Endothelial cell (in vitro differentiated cells): ENCODE measurements at regions not wholly inside any gene's neighbourhood (a gene's known extent, or its start where the extent isn't known, plus 50 kb on each side); places are given as distances from the start of the nearest gene placed in this dataset.

Source experiments
- DNase-seq: peaks from one replicate; pipeline ENCODE4 v3.0.0; 2021; ENCODE audit warnings: low spot score
- H3K27ac Mint-ChIP-seq: one replicate; pipeline ENCODE4 v1.8.0; 2021; ENCODE audit warnings: mixed read lengths, inconsistent platforms; ENCODE audit not compliant: unreplicated experiment
- H3K27me3 Mint-ChIP-seq: one replicate; pipeline ENCODE4 v1.8.0; 2021; ENCODE audit warnings: mild to moderate bottlenecking, moderate library complexity, mixed read lengths, inconsistent platforms; ENCODE audit not compliant: unreplicated experiment
- H3K36me3 Mint-ChIP-seq: one replicate; pipeline ENCODE4 v1.8.0; 2021; ENCODE audit warnings: mild to moderate bottlenecking, low read depth, mixed read lengths, inconsistent platforms; ENCODE audit not compliant: unreplicated experiment
- H3K4me1 Mint-ChIP-seq: one replicate; pipeline ENCODE4 v1.8.0; 2021; ENCODE audit warnings: mild to moderate bottlenecking, mixed read lengths, inconsistent platforms; ENCODE audit not compliant: unreplicated experiment
- H3K4me3 Mint-ChIP-seq: one replicate; pipeline ENCODE4 v1.8.0; 2021; ENCODE audit warnings: mild to moderate bottlenecking, mixed read lengths, inconsistent platforms; ENCODE audit not compliant: unreplicated experiment
- H3K9me3 Mint-ChIP-seq: one replicate; pipeline ENCODE4 v1.8.0; 2021; ENCODE audit warnings: mixed read lengths, inconsistent platforms; ENCODE audit not compliant: unreplicated experiment
- CTCF ChIP-seq: fragments of 200-600 bp; sonication (generic); IDR thresholded peaks from one replicate; pipeline ENCODE4 v1.5.0; 2021; ENCODE audit warnings: antibody characterized with exemption; ENCODE audit not compliant: unreplicated experiment

- H3K27me3 Mint-ChIP-seq = no peaks in the 10 kb centered on the region
Measured at GRCh38 chr12:104873374-104873773, 84.7 kb downstream of the SLC41A2 start.

GRCh38 chr12:104870797-104871196, 87.3 kb downstream of the SLC41A2 start:
- Mint-ChIP-seq H3K4me3 (no peak overlapping the region), H3K27me3 (no peaks in the 10 kb centered on the region), H3K36me3 (no peaks in the 10 kb centered on the region), H3K27ac (no peak overlapping the region), H3K4me1 (no peaks in the 10 kb centered on the region), H3K9me3 (no peaks in the 10 kb centered on the region)
- DNase-seq = no peak
- no peak for TF ChIP-seq CTCF

More at GRCh38 chr12:104873374-104873773, 84.7 kb downstream of the SLC41A2 start:
- no peak overlapping the region for H3K27ac Mint-ChIP-seq
- TF ChIP-seq CTCF = no peak
- no peaks in the 10 kb centered on the region for H3K36me3 Mint-ChIP-seq
- no peak overlapping the region for H3K4me3 Mint-ChIP-seq
- no peaks in the 10 kb centered on the region for H3K4me1 Mint-ChIP-seq
- DNase-seq = no peak
- H3K9me3 Mint-ChIP-seq = no peaks in the 10 kb centered on the region

- H3K27ac Mint-ChIP-seq = no peak overlapping the region
- no peaks in the 10 kb centered on the region for H3K4me1 Mint-ChIP-seq
- no peaks in the 10 kb centered on the region for H3K27me3 Mint-ChIP-seq
- DNase-seq = no peak
- no peaks in the 10 kb centered on the region for H3K9me3 Mint-ChIP-seq
- no peak overlapping the region for H3K4me3 Mint-ChIP-seq
- no peaks in the 10 kb centered on the region for H3K36me3 Mint-ChIP-seq
- TF ChIP-seq CTCF = no peak
Measured at GRCh38 chr12:104866291-104866690, 91.8 kb downstream of the SLC41A2 start.

- Mint-ChIP-seq H3K36me3 (no peaks in the 10 kb centered on the region), H3K27ac (no peak overlapping the region), H3K27me3 (no peaks in the 10 kb centered on the region), H3K9me3 (no peaks in the 10 kb centered on the region), H3K4me1 (no peaks in the 10 kb centered on the region), H3K4me3 (no peak overlapping the region)
- no peak for TF ChIP-seq CTCF
- DNase-seq = no peak
Measured at GRCh38 chr12:104865080-104865479, 93.0 kb downstream of the SLC41A2 start.

GRCh38 chr12:104864668-104865067, 93.4 kb downstream of the SLC41A2 start:
- Mint-ChIP-seq H3K27ac (no peak overlapping the region), H3K4me3 (no peak overlapping the region), H3K27me3 (no peaks in the 10 kb centered on the region), H3K36me3 (no peaks in the 10 kb centered on the region), H3K4me1 (no peaks in the 10 kb centered on the region), H3K9me3 (no peaks in the 10 kb centered on the region)
- DNase-seq = no peak
- TF ChIP-seq CTCF = no peak
